B cell (primary cell): ENCODE measurements at regions not wholly inside any gene's neighbourhood (a gene's known extent, or its start where the extent isn't known, plus 50 kb on each side); places are given as distances from the start of the nearest gene placed in this dataset.

Experiments
- ATAC-seq: fragments of 200-7000 bp; cut with Tn5 transposase; one replicate; pipeline ENCODE4 v1.10.0; 2021; ENCODE audit warnings: low read depth, mild to moderate bottlenecking, moderate number of reproducible peaks, moderate library complexity
- CTCF ChIA-PET: fragments of 350-600 bp; sonication (Branson Sonifier 250); formaldehyde crosslinking; loops from one replicate; lab custom pipeline; 2021; ENCODE audit warnings: antibody characterized with exemption, inconsistent platforms; lab: Charles Lee
- POLR2A ChIA-PET: fragments of 350-600 bp; sonication (Branson Sonifier 250); formaldehyde crosslinking; loops from one replicate; lab custom pipeline; 2021; ENCODE audit warnings: antibody characterized with exemption; lab: Charles Lee
- DNase-seq: peaks from one replicate; pipeline ENCODE4 v3.0.0; 2013
- H2AFZ ChIP-seq: 2 replicates; pipeline ENCODE4 v1.6.1; 2012; ENCODE audit warnings: mild to moderate bottlenecking, low read depth, low read length; ENCODE audit not compliant: insufficient read depth, poor library complexity, severe bottlenecking
- H3K27ac ChIP-seq, 2 donors: 1 replicate in 1 of 2; 2 replicates in 1 of 2; pipeline ENCODE4 v1.5.1; 2012 to 2013; ENCODE audit warnings: low read length in 2 of 2, mild to moderate bottlenecking in 2 of 2, moderate library complexity in 1 of 2
- H3K27me3 ChIP-seq, 4 experiments: fragments of 200-600 bp in 1 of 4; sonication (generic) in 1 of 4; replicated peaks in 1 of 4; 1 replicate in 2 of 4; 2 replicates in 2 of 4; pipeline versions ENCODE4 v1.6.1 to v1.7.0; 2013 to 2016; ENCODE audit warnings: low read length in 3 of 4, mild to moderate bottlenecking in 2 of 4, mixed read lengths in 1 of 4, moderate library complexity in 1 of 4; ENCODE audit not compliant: insufficient read depth in 4 of 4, control insufficient read depth in 3 of 4; ENCODE audit errors: control extremely low read depth in 1 of 4
- H3K36me3 ChIP-seq, 2 experiments: replicated peaks in 1 of 2; 1 replicate in 1 of 2; 2 replicates in 1 of 2; pipeline versions ENCODE4 v1.6.1 to v1.7.1; 2013; ENCODE audit warnings: low read length in 1 of 2; ENCODE audit not compliant: insufficient read depth in 2 of 2, control insufficient read depth in 1 of 2; ENCODE audit errors: control extremely low read depth in 1 of 2, extremely low read depth in 1 of 2
- H3K4me1 ChIP-seq, 2 donors: fragments of 200-600 bp in 1 of 2; sonication (generic) in 1 of 2; 1 replicate in 1 of 2; 2 replicates in 1 of 2; pipeline versions ENCODE4 v1.5.1 to v1.6.1; 2013 to 2017; ENCODE audit warnings: low read length in 2 of 2; ENCODE audit not compliant: control insufficient read depth in 2 of 2, insufficient read depth in 2 of 2
- H3K4me2 ChIP-seq: replicated peaks from 2 replicates; pipeline ENCODE3; 2012; ENCODE audit warnings: mild to moderate bottlenecking, low read depth, low read length; ENCODE audit not compliant: poor library complexity, severe bottlenecking
- H3K4me3 ChIP-seq, 5 experiments: fragments of 200-600 bp in 1 of 5; sonication (generic) in 1 of 5; 1 replicate in 3 of 5; 2 replicates in 2 of 5; pipeline versions ENCODE4 v1.5.1 to v1.7.0; 2011 to 2016; ENCODE audit warnings: low read length in 4 of 5, mild to moderate bottlenecking in 4 of 5, low read depth in 2 of 5, control low read depth in 1 of 5, moderate library complexity in 1 of 5; ENCODE audit not compliant: insufficient read depth in 1 of 5; ENCODE audit errors: control extremely low read depth in 1 of 5, extremely low read depth in 1 of 5
- H3K79me2 ChIP-seq: fragments of 200-600 bp; sonication (generic); one replicate; pipeline ENCODE4 v1.6.0; 2016; ENCODE audit warnings: low read length; ENCODE audit not compliant: control insufficient read depth, insufficient read depth
- H3K9ac ChIP-seq: fragments of 200-600 bp; sonication (generic); 2 replicates; pipeline ENCODE4 v1.6.1; 2017; ENCODE audit warnings: mild to moderate bottlenecking, low read length, moderate library complexity
- H3K9me3 ChIP-seq, 3 donors: one replicate each; pipeline versions ENCODE4 v1.6.1 to v1.7.1; 2013; ENCODE audit warnings: low read length in 2 of 3; ENCODE audit not compliant: control insufficient read depth in 2 of 3, insufficient read depth in 1 of 3; ENCODE audit errors: control extremely low read depth in 1 of 3
- H4K20me1 ChIP-seq: 2 replicates; pipeline ENCODE4 v1.6.0; 2012; ENCODE audit warnings: mild to moderate bottlenecking, low read length; ENCODE audit not compliant: insufficient read depth, control insufficient read depth, poor library complexity, severe bottlenecking
- H3K27ac Mint-ChIP-seq: one replicate; pipeline ENCODE4 v1.8.0; 2021; ENCODE audit warnings: mixed read lengths
- H3K27me3 Mint-ChIP-seq: one replicate; pipeline ENCODE4 v1.8.0; 2021; ENCODE audit warnings: mixed read lengths
- H3K4me1 Mint-ChIP-seq: one replicate; pipeline ENCODE4 v1.8.0; 2021; ENCODE audit warnings: mixed read lengths
- H3K4me3 Mint-ChIP-seq: one replicate; pipeline ENCODE4 v1.8.0; 2021; ENCODE audit warnings: mixed read lengths
- H3K9me3 Mint-ChIP-seq: one replicate; pipeline ENCODE4 v1.8.0; 2022; ENCODE audit warnings: mixed read lengths; ENCODE audit not compliant: insufficient read depth
- EZH2 ChIP-seq: IDR thresholded peaks from 2 replicates; pipeline ENCODE4 v1.6.1; 2012; ENCODE audit warnings: borderline replicate concordance, low read depth, mild to moderate bottlenecking, moderate library complexity, low read length; ENCODE audit not compliant: insufficient read depth, poor library complexity, severe bottlenecking
- WGBS: methylation state at CpG from one replicate; pipeline ENCODE4 v1.1.5; 2013; ENCODE audit warnings: missing lambda C conversion rate; ENCODE audit not compliant: insufficient coverage; 5-methylcytosine and 5-hydroxymethylcytosine counted together
- intact Hi-C: fragments of 100-400 bp; cut with micrococcal nuclease; formaldehyde crosslinking; loops from one replicate; pipeline ENCODE4 v1.10.0; 2022
- TF ChIP-seq, protein P1 (sequence below): fragments of 200-600 bp; IDR thresholded peaks from one replicate; pipeline ENCODE4 v1.8.0; 2022; ENCODE audit warnings: antibody characterized with exemption, mild to moderate bottlenecking

DNA sequence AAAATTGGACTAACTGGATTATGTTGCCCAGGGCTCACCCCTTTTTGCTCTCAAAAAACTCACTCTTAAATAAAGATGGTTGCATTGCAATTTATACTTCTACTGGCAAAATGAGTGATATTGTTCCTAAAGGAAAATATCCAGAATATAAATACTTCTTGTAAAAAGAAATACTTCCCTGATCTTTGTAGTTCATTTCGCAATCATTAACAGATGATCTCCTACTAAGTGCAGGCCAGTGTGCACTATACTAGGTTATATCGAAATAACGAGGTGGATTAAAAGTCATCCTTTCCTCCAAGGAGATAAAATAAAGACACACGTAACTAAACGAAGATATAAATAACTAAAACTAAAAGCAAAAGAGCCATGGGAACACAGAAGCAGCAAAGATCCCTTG lies 63.0 kb downstream of the MEX3B start:
- Histone ChIP-seq H3K9ac (no peak overlapping the region), H4K20me1 (no peaks in the 10 kb centered on the region), H3K9me3 (peaks cover 0 to 2% (median 1%) of the 10 kb centered on the region in 3 donors), H3K27ac (no peak overlapping the region), H3K27me3 (no peaks in the 10 kb centered on the region), H3K79me2 (no peaks in the 10 kb centered on the region), H3K4me3 (no peak overlapping the region), H3K4me2 (no peak overlapping the region), H3K4me1 (no peaks in the 10 kb centered on the region), H3K36me3 (no peaks in the 10 kb centered on the region), H2AFZ (no peak overlapping the region)
- no peaks in the 10 kb centered on the region for H3K4me1 Mint-ChIP-seq
- POLR2A ChIA-PET, result no interaction called here
- no peak overlapping the region for H3K27ac Mint-ChIP-seq
- H3K27me3 Mint-ChIP-seq, result peaks cover 11% of the 10 kb centered on the region
- peaks cover 4% of the 10 kb centered on the region for H3K9me3 Mint-ChIP-seq
- no peak for DNase-seq
- no peak for ATAC-seq
- no peak overlapping the region for H3K4me3 Mint-ChIP-seq
- 86% methylated on average over 1 of the region's 5 CpGs for WGBS
- CTCF ChIA-PET, result no interaction called here
- intact Hi-C loops, result no loop called here
- TF ChIP-seq, protein P1, sequence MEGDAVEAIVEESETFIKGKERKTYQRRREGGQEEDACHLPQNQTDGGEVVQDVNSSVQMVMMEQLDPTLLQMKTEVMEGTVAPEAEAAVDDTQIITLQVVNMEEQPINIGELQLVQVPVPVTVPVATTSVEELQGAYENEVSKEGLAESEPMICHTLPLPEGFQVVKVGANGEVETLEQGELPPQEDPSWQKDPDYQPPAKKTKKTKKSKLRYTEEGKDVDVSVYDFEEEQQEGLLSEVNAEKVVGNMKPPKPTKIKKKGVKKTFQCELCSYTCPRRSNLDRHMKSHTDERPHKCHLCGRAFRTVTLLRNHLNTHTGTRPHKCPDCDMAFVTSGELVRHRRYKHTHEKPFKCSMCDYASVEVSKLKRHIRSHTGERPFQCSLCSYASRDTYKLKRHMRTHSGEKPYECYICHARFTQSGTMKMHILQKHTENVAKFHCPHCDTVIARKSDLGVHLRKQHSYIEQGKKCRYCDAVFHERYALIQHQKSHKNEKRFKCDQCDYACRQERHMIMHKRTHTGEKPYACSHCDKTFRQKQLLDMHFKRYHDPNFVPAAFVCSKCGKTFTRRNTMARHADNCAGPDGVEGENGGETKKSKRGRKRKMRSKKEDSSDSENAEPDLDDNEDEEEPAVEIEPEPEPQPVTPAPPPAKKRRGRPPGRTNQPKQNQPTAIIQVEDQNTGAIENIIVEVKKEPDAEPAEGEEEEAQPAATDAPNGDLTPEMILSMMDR, result no peak
- TF ChIP-seq EZH2, result no peak

DNA sequence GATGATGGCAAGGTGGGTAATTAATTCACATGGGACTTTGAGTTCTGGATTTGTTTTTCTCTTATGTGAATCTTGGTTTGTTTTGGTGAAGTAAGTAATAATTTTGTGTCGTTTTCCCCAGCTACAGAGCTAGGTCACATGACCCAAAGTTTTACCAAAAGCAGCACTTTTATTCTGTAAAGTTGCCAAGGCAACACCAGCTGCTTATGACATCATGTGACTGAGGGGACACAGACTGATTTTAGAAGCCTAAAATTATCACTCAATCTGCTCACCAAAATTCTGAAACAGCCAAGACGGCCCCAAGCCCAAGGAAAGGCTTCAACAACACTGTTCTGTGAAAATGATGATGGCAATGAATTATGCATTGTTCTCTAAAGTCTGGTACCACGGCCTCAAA lies 63.9 kb downstream of the MEX3B start:
- ChIA-PET CTCF (no interaction called here), POLR2A (no interaction called here)
- H3K4me1 Mint-ChIP-seq, result no peaks in the 10 kb centered on the region
- Histone ChIP-seq H4K20me1 (no peaks in the 10 kb centered on the region), H3K27ac (no peak overlapping the region), H3K36me3 (no peaks in the 10 kb centered on the region), H3K4me3 (no peak overlapping the region), H3K4me1 (no peaks in the 10 kb centered on the region), H3K27me3 (no peaks in the 10 kb centered on the region), H3K9me3 (peaks cover 0 to 7% (median 2%) of the 10 kb centered on the region in 3 donors), H2AFZ (no peak overlapping the region), H3K9ac (no peak overlapping the region), H3K4me2 (no peak overlapping the region), H3K79me2 (no peaks in the 10 kb centered on the region)
- intact Hi-C loops, result no loop called here
- no peak for ATAC-seq
- TF ChIP-seq, protein P1, result no peak
- TF ChIP-seq EZH2, result no peak
- peaks cover 8% of the 10 kb centered on the region for H3K27me3 Mint-ChIP-seq
- peaks cover 4% of the 10 kb centered on the region for H3K9me3 Mint-ChIP-seq
- H3K4me3 Mint-ChIP-seq, result no peak overlapping the region
- H3K27ac Mint-ChIP-seq, result no peak overlapping the region
- WGBS, result no CpG with 5 or more reads among the region's 3 CpGs
- no peak for DNase-seq
